Fibroblast of villous mesenchyme (primary cell): ENCODE measurements at regions not wholly inside any gene's neighbourhood (a gene's known extent, or its start where the extent isn't known, plus 50 kb on each side); places are given as distances from the start of the nearest gene placed in this dataset.

Experiments used
- DNase-seq: peaks from one replicate; pipeline ENCODE4 v3.0.0-alpha.2; 2010; ENCODE audit warnings: low read depth
- H3K4me3 ChIP-seq: 2 replicates; pipeline ENCODE4 v1.5.1; 2011; ENCODE audit warnings: low read depth, mild to moderate bottlenecking, low read length
- CTCF ChIP-seq: IDR thresholded peaks from 2 replicates; pipeline ENCODE4 v1.5.1; 2012; ENCODE audit warnings: low read depth, mild to moderate bottlenecking, low read length; ENCODE audit not compliant: insufficient read depth

GRCh38 chr1:216809649-216810048 lies 86.4 kb upstream of the ESRRG start:
- TF ChIP-seq CTCF, result no peak
- DNase-seq, result no peak
- no peak overlapping the region for H3K4me3 ChIP-seq

- no peak for TF ChIP-seq CTCF
- no peak overlapping the region for H3K4me3 ChIP-seq
- DNase-seq, result no peak
Measured at GRCh38 chr1:216807696-216808095, 84.5 kb upstream of the ESRRG start.

GRCh38 chr1:216805953-216806352 lies 82.7 kb upstream of the ESRRG start:
- no peak for TF ChIP-seq CTCF
- DNase-seq, result no peak
- no peak overlapping the region for H3K4me3 ChIP-seq

GRCh38 chr1:216805233-216805632 lies 82.0 kb upstream of the ESRRG start:
- TF ChIP-seq CTCF, result no peak
- H3K4me3 ChIP-seq, result no peak overlapping the region
- DNase-seq, result no peak

GRCh38 chr1:216804111-216804510 lies 80.9 kb upstream of the ESRRG start:
- DNase-seq, result no peak
- TF ChIP-seq CTCF, result no peak
- H3K4me3 ChIP-seq, result no peak overlapping the region

GRCh38 chr1:216794586-216794985 lies 71.4 kb upstream of the ESRRG start:
- no peak for DNase-seq
- H3K4me3 ChIP-seq, result no peak overlapping the region
- no peak for TF ChIP-seq CTCF

GRCh38 chr1:216793973-216794372 lies 70.7 kb upstream of the ESRRG start:
- TF ChIP-seq CTCF, result no peak
- DNase-seq, result no peak
- H3K4me3 ChIP-seq, result no peak overlapping the region
